ENCODE measurements at regions not wholly inside any gene's neighbourhood (a gene's known extent, or its start where the extent isn't known, plus 50 kb on each side); places are given as distances from the start of the nearest gene placed in this dataset.

DNA sequence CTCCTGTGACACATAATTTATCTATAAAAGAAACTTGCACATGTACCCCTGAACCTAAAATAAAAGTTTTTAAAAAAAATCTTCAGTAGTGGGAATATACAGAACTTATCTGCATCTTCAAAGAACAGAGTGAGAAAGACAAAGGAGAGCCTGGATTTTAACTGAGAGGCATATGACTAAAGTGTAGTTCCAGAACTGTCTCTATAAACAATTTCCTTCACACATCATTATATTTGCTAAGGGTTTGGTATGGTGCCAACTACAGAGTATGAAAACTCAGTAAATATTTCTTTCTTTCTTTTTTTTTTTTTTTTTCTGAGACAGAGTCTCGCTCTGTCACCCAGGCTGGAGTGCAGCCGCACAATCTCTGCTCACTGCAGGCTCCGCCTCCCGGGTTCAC, 49.9 kb upstream of the NFKB1 start:
- no peak overlapping the region for H3K4me3 ChIP-seq (ENCODE audit: low read depth in 1 of 2, low read length in 2 of 2)

More for the DNA sequence above, 49.9 kb upstream of the NFKB1 start:
- Histone ChIP-seq H3K27me3 (ENCODE audit: control insufficient read depth in 1 of 2, insufficient read depth in 2 of 2, low read length in 2 of 2) (no peaks in the 10 kb centered on the region), H3K36me3 (ENCODE audit: control insufficient read depth in 2 of 2, insufficient read depth in 2 of 2, low read length in 1 of 2) (no peaks in the 10 kb centered on the region), H3K4me1 (ENCODE audit: control insufficient read depth in 2 of 2, insufficient read depth in 2 of 2, low read length in 1 of 2) (no peaks in the 10 kb centered on the region), H3K27ac (ENCODE audit: low read depth in 2 of 2, low read length in 1 of 2) (no peak overlapping the region), H3K9me3 (ENCODE audit: control insufficient read depth in 2 of 2, insufficient read depth in 1 of 2, low read depth in 1 of 2, low read length in 1 of 2) (no peaks in the 10 kb centered on the region)
- WGBS, 2 donors: 70 to 91% methylated on average over 4 of the region's 4 CpGs

Measured in esophagus (tissue), 2 donors.